Lower leg skin (tissue), 3 donors: ENCODE measurements at regions not wholly inside any gene's neighbourhood (a gene's known extent, or its start where the extent isn't known, plus 50 kb on each side); places are given as distances from the start of the nearest gene placed in this dataset.

ENCODE experiments used
- CTCF ChIP-seq, 3 donors: fragments of 450-650 bp; IDR thresholded peaks; one replicate each; pipeline ENCODE4 v1.5.1; 2016; ENCODE audit warnings: antibody characterized with exemption in 3 of 3, mild to moderate bottlenecking in 3 of 3, moderate library complexity in 2 of 3
- POLR2A ChIP-seq, 2 donors: fragments of 450-650 bp; IDR thresholded peaks; one replicate each; pipeline ENCODE4 v1.6.1; 2016 to 2017; ENCODE audit warnings: antibody characterized with exemption in 2 of 2, mild to moderate bottlenecking in 1 of 2, moderate library complexity in 1 of 2

GRCh38 chr2:15018814-15019213 lies 386.3 kb downstream of the LRATD1 start:
- TF ChIP-seq CTCF (IDR thresholded peaks at IDR 0.05) (no peak), POLR2A (IDR thresholded peaks at IDR 0.05) (no peak)
